Erythroblast (primary cell): ENCODE measurements at regions not wholly inside any gene's neighbourhood (a gene's known extent, or its start where the extent isn't known, plus 50 kb on each side); places are given as distances from the start of the nearest gene placed in this dataset.

Experiments
- GATA1 ChIP-seq: IDR thresholded peaks from 2 replicates; pipeline ENCODE4 v1.6.1; 2011; ENCODE audit warnings: low read depth, mild to moderate bottlenecking, control low read depth, low read length, moderate library complexity
- POLR2A ChIP-seq: IDR thresholded peaks from 2 replicates; pipeline ENCODE4 v1.6.1; 2011; ENCODE audit warnings: mild to moderate bottlenecking, low read length

GRCh38 chr6:119443993-119444641, 94.6 kb upstream of the MAN1A1 start:
- TF ChIP-seq POLR2A (no peak), GATA1 (no peak)
